Ascending aorta (tissue), 2 donors: ENCODE measurements at regions not wholly inside any gene's neighbourhood (a gene's known extent, or its start where the extent isn't known, plus 50 kb on each side); places are given as distances from the start of the nearest gene placed in this dataset.

Experiments used
- DNase-seq, 2 donors: peaks; one replicate each; pipeline ENCODE4 v3.0.0-alpha.2; 2019; ENCODE audit warnings: low spot score in 2 of 2
- H3K27ac ChIP-seq, 2 donors: fragments of 200-600 bp; sonication (generic); one replicate each; pipeline ENCODE4 v1.5.1; 2016 to 2017; ENCODE audit warnings: mild to moderate bottlenecking in 1 of 2
- H3K27me3 ChIP-seq: fragments of 200-600 bp; sonication (generic); one replicate; pipeline ENCODE4 v1.5.1; 2017
- H3K36me3 ChIP-seq, 2 donors: fragments of 200-600 bp; sonication (generic); one replicate each; pipeline ENCODE4 v1.5.1; 2016
- H3K4me1 ChIP-seq, 2 donors: fragments of 200-600 bp; sonication (generic); one replicate each; pipeline ENCODE4 v1.5.1; 2016 to 2017; ENCODE audit warnings: mild to moderate bottlenecking in 1 of 2
- H3K4me3 ChIP-seq, 2 donors: fragments of 200-600 bp; sonication (generic); one replicate each; pipeline ENCODE4 v1.5.1; 2016 to 2017; ENCODE audit warnings: mild to moderate bottlenecking in 1 of 2
- H3K9me3 ChIP-seq, 2 donors: fragments of 200-600 bp; sonication (generic); one replicate each; pipeline ENCODE4 v1.5.1; 2016
- CTCF ChIP-seq, 3 experiments: fragments of 200-600 bp in 2 of 3; fragments of 450-650 bp in 1 of 3; sonication (generic) in 2 of 3; IDR thresholded peaks; one replicate each; pipeline ENCODE4 v1.5.1; 2016 to 2019; ENCODE audit warnings: antibody characterized with exemption in 3 of 3, mild to moderate bottlenecking in 1 of 3, moderate library complexity in 1 of 3
- intact Hi-C: fragments of 100-400 bp; cut with DNase I; formaldehyde crosslinking; loops from one replicate; pipeline ENCODE4 v1.15.1; 2023

- Histone ChIP-seq H3K27ac (no peak overlapping the region), H3K4me3 (no peak overlapping the region), H3K4me1 (no peaks in the 10 kb centered on the region), H3K27me3 (no peaks in the 10 kb centered on the region), H3K9me3 (no peaks in the 10 kb centered on the region), H3K36me3 (no peaks in the 10 kb centered on the region)
- no peak for DNase-seq
- no peak for TF ChIP-seq CTCF (IDR thresholded peaks at IDR 0.05)
- intact Hi-C loops = no loop called here
These were observed 212.8 kb downstream of the SUDS3 start for GRCh38 chr12:118589162-118589561.

GRCh38 chr12:118590406-118591150 lies 214.2 kb downstream of the SUDS3 start:
- H3K27ac ChIP-seq = no peak overlapping the region
- TF ChIP-seq CTCF (IDR thresholded peaks at IDR 0.05) = no peak
- no peaks in the 10 kb centered on the region for H3K9me3 ChIP-seq
- H3K36me3 ChIP-seq = no peaks in the 10 kb centered on the region
- DNase-seq = no peak
- no peak overlapping the region for H3K4me3 ChIP-seq
- no peaks in the 10 kb centered on the region for H3K4me1 ChIP-seq
- no peaks in the 10 kb centered on the region for H3K27me3 ChIP-seq
- intact Hi-C loops = no loop called here

- intact Hi-C loops = no loop called here
- no peak for DNase-seq
- no peaks in the 10 kb centered on the region for H3K27me3 ChIP-seq
- H3K4me3 ChIP-seq = no peak overlapping the region
- no peak overlapping the region for H3K27ac ChIP-seq
- no peaks in the 10 kb centered on the region for H3K36me3 ChIP-seq
- no peaks in the 10 kb centered on the region for H3K4me1 ChIP-seq
- TF ChIP-seq CTCF (IDR thresholded peaks at IDR 0.05) = no peak
- H3K9me3 ChIP-seq = no peaks in the 10 kb centered on the region
These were observed 227.4 kb downstream of the SUDS3 start for GRCh38 chr12:118603610-118604361.

GRCh38 chr12:118606690-118607089 lies 230.3 kb downstream of the SUDS3 start:
- Histone ChIP-seq H3K36me3 (no peaks in the 10 kb centered on the region), H3K9me3 (no peaks in the 10 kb centered on the region), H3K4me3 (no peak overlapping the region), H3K27ac (no peak overlapping the region), H3K4me1 (no peaks in the 10 kb centered on the region), H3K27me3 (no peaks in the 10 kb centered on the region)
- DNase-seq = no peak
- TF ChIP-seq CTCF (IDR thresholded peaks at IDR 0.05) = no peak
- intact Hi-C loops = no loop called here

- intact Hi-C loops = no loop called here
These were observed 231.5 kb downstream of the SUDS3 start for GRCh38 chr12:118607831-118608230.

More at GRCh38 chr12:118607831-118608230, 231.5 kb downstream of the SUDS3 start:
- no peak for DNase-seq
- TF ChIP-seq CTCF (IDR thresholded peaks at IDR 0.05) = no peak
- Histone ChIP-seq H3K9me3 (no peaks in the 10 kb centered on the region), H3K4me1 (no peaks in the 10 kb centered on the region), H3K4me3 (no peak overlapping the region), H3K27ac (no peak overlapping the region), H3K27me3 (no peaks in the 10 kb centered on the region), H3K36me3 (no peaks in the 10 kb centered on the region)
